GM19438 (cell line): ENCODE measurements at regions not wholly inside any gene's neighbourhood (a gene's known extent, or its start where the extent isn't known, plus 50 kb on each side); places are given as distances from the start of the nearest gene placed in this dataset.

ENCODE experiments used
- ATAC-seq: cut with Tn5 transposase; IDR thresholded peaks from one replicate; pipeline ENCODE4 v1.9.1; 2021; ENCODE audit warnings: low read depth; ENCODE audit not compliant: unreplicated experiment

- ATAC-seq: no peak
Measured at GRCh38 chr13:76160961-76161925, 525.1 kb downstream of the LMO7 start.

DNA sequence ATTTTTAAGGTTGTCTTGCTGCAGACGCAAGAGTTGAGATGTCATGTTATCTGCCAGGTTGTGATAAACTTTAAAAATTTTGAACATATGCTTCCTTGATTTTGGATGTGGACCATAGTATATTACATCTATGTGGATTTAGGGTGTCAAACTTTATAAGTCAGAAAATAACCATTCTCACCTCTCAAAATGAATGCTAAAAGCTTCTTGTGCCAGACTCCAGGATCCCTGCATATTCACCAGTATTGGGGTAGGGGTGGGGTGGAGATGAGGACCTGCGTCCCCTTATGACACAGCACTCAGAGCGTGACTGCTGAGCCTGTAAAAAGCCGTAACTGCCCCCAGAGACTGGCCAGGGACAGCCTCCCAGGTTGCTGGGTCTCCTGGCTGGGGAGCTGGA, 524.4 kb downstream of the LMO7 start:
- no peak for ATAC-seq

- no peak for ATAC-seq
Measured at GRCh38 chr13:76157926-76158325, 521.8 kb downstream of the LMO7 start.

- ATAC-seq: no peak
Measured at GRCh38 chr13:76153239-76153638, 517.1 kb downstream of the LMO7 start.

GRCh38 chr13:76148926-76149325, 512.8 kb downstream of the LMO7 start:
- ATAC-seq: no peak

DNA sequence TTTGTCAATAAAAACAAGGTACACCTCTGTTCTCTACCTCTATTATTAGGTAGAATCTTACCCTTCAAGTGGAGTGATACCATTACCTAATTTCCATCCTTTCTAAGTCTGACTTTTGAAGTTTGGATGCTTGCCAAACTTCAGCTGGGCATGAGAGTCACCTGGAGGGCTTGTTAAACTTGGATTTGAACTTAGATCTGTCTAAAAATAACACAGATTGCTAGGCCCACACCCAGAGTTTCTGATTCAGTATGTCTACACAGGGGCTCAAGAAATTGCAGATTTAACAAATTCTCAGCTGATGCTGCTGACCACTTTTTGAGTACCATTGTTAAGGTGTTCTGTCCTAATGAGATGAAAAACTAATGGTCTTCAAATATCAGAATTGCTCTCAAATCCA, 512.2 kb downstream of the LMO7 start:
- no peak for ATAC-seq

- no peak for ATAC-seq
Measured at GRCh38 chr13:76132532-76132931, 496.4 kb downstream of the LMO7 start.

DNA sequence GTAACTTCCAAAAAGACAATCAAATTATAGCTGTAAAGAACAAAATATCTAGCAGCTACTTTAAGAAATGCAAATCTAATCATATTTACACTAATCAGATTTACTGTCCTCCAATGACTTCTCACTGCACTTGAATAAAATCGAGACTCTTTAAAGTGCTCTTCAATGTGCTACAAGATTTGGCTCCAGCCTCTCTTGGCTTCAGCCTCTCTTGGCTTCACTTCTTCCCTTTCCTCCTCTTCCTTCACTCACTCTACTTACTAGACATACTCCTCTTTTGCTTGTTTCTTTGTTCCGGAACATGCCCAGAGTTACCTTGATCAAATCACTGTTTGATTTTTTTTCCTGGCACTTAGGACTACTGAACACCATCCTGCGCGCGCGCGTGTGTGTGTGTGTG, 495.4 kb downstream of the LMO7 start:
- ATAC-seq: no peak

- no peak for ATAC-seq
Measured at GRCh38 chr13:76129305-76130000, 493.3 kb downstream of the LMO7 start.

DNA sequence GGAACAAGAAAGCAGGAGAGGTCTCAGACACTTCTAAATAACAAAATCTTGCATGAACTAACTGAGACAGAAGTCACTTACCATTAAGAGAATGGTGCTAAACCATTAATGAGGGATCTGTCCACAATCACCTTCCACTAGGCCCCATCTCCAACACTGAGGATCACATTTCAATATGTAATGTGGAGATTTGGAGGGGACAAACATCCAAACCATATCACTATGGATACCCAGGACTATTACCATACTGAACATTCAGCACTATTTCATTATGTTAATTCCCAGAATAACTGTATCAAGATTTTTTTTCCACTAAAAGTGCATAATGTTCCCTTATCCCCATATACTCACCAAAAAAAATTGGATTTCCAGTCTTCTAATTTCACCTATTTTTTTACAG, 491.8 kb downstream of the LMO7 start:
- no peak for ATAC-seq

DNA sequence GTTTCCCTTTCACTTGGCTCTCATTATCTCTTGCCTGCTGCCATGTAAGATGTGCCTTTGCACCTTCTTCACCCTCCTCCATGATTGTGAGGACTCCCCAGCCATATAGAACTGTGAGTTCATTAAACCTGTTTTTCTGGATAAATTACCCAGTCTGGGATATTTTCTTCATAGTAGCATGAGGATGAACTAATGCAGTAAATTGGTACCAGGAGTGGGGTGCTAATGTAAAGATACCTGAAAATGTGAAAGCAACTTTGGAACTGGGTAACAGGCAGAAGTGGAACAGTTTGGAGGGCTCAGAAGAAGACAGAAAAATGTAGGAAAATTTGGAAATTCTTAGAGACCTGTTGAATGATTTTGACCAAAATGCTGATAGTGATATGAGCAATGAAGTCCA, 487.4 kb downstream of the LMO7 start:
- ATAC-seq: no peak

DNA sequence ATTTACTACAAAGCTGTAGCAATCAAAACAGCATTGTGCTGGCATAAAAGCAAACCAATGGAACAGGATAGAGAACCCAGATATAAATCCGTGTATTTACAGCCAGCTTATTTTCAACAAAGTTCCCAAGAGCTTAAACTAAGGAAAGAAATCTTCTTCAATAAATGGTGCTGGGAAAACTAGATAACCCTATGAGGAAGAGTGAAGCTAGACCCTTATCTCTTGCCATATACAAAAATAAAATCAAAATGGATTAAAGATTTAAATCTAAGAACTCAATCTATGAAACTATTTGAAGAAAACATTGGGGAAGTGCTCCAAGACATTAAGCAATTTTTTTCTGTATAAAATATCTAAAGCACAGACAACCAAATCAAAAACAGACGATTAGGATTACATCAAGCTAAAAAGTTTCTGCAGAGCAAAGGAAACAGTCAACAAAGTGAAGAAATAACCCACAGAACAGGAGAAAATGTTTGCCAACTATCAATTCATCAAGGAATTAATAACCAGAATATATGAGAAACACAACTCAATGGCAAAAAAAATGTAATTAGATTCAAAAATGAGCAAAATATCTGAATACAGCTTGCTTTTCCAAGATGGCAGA, 480.7 kb downstream of the LMO7 start:
- no peak for ATAC-seq

GRCh38 chr13:76106763-76107162, 470.6 kb downstream of the LMO7 start:
- no peak for ATAC-seq

DNA sequence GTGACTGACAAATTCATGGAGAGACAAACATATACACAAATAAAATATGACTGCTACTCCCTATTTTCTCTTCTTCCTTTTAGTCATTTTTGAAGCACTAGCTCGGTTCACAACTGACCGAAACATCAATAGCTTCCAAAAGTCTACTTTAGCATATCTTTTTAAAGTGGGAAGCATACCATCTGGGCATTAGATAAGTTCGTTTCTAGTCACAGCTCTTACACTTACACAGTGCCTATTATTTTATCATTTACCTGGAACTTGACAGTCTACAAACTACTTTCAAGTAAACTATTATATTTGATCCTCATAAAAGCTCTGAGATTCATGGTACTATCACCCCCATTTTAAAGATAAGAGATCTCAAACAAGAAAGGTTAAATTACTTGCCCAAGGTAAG, 458.5 kb downstream of the LMO7 start:
- ATAC-seq: no peak

GRCh38 chr13:76091076-76091475, 454.9 kb downstream of the LMO7 start:
- ATAC-seq: no peak

GRCh38 chr13:76086729-76087128, 450.6 kb downstream of the LMO7 start:
- no peak for ATAC-seq

DNA sequence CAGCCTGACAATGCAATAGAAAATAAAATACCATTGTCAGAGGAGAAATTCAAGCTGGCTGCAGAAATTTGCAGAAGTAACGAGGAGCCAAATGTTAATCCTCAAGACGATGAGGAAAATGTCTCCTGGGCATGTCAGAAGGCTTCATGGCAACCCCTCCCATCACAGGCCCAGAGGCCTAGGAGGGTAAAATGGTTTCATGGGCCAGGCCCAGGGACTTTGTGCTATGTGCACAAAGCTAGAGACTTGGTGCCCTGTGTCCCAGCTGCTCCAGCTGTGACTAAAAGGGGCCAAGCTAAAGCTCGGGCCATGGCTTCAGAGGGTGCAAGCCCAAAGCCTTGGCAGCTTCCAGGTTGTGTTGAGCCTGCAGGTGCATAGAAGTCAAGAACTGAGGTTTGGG, 431.7 kb downstream of the LMO7 start:
- ATAC-seq: no peak

- ATAC-seq: no peak
Measured at GRCh38 chr13:76053181-76053580, 417.1 kb downstream of the LMO7 start.

- ATAC-seq: no peak
Measured at GRCh38 chr13:76049376-76049746, 413.2 kb downstream of the LMO7 start.

- ATAC-seq: no peak
Measured at GRCh38 chr13:76048675-76049375, 412.7 kb downstream of the LMO7 start.

- ATAC-seq: no peak
Measured at GRCh38 chr13:76048131-76048530, 412.0 kb downstream of the LMO7 start.
